Sigmoid colon (tissue), 6 donors: ENCODE measurements at regions not wholly inside any gene's neighbourhood (a gene's known extent, or its start where the extent isn't known, plus 50 kb on each side); places are given as distances from the start of the nearest gene placed in this dataset.
"Not testable (repeated sequence)": the region's sequence is repeated elsewhere in the genome, so short reads cannot be mapped to it uniquely, and the experiment has no call there.

Experiments used
- DNase-seq: peaks from one replicate; pipeline ENCODE4 v3.0.0-alpha.2; 2019
- H3K27ac ChIP-seq, 4 donors: fragments of 200-600 bp; sonication (generic); one replicate each; pipeline ENCODE4 v1.5.1; 2016 to 2019; ENCODE audit warnings: mild to moderate bottlenecking in 1 of 4
- H3K27me3 ChIP-seq, 3 donors: fragments of 200-600 bp; sonication (generic); one replicate each; pipeline ENCODE4 v1.5.1; 2019; ENCODE audit warnings: mild to moderate bottlenecking in 1 of 3
- H3K36me3 ChIP-seq, 4 donors: fragments of 200-600 bp; sonication (generic); one replicate each; pipeline ENCODE4 v1.5.1; 2016 to 2019
- H3K4me1 ChIP-seq, 4 donors: fragments of 200-600 bp; sonication (generic); one replicate each; pipeline ENCODE4 v1.5.1; 2017 to 2019
- H3K4me3 ChIP-seq, 4 donors: fragments of 200-600 bp; sonication (generic); one replicate each; pipeline ENCODE4 v1.5.1; 2017 to 2019; ENCODE audit warnings: mild to moderate bottlenecking in 2 of 4, moderate library complexity in 1 of 4
- H3K9me3 ChIP-seq, 4 donors: fragments of 200-600 bp in 3 of 4; sonication (generic) in 3 of 4; one replicate each; pipeline versions ENCODE4 v1.5.1 to v1.6.1; 2013 to 2019
- EP300 ChIP-seq, 4 donors: sonication (generic); formaldehyde crosslinking; IDR thresholded peaks; one replicate each; pipeline ENCODE4 v1.6.1; 2017; ENCODE audit warnings: antibody characterized with exemption in 4 of 4
- POLR2A ChIP-seq, 2 donors: fragments of 450-650 bp; IDR thresholded peaks; one replicate each; pipeline ENCODE4 v1.6.1; 2016; ENCODE audit warnings: antibody characterized with exemption in 2 of 2, mild to moderate bottlenecking in 2 of 2, moderate library complexity in 2 of 2
- POLR2AphosphoS5 ChIP-seq, 4 donors: sonication (generic); formaldehyde crosslinking; IDR thresholded peaks; one replicate each; pipeline ENCODE4 v1.6.1; 2017; ENCODE audit warnings: antibody characterized with exemption in 4 of 4
- WGBS, 2 donors: extraction: QIAGEN DNeasy Blood & Tissue Kit; methylation state at CpG; one replicate each; pipeline ENCODE4 v1.1.7; 2013; 5-methylcytosine and 5-hydroxymethylcytosine counted together
- intact Hi-C: fragments of 100-400 bp; cut with DNase I; formaldehyde crosslinking; loops from one replicate; pipeline ENCODE4 v1.15.1; 2023
- TF ChIP-seq, protein P1 (sequence below), 4 experiments: fragments of 450-650 bp in 3 of 4; fragments of 200-600 bp in 1 of 4; IDR thresholded peaks; one replicate each; pipeline ENCODE4 v1.5.1; 2016 to 2019; ENCODE audit warnings: antibody characterized with exemption in 4 of 4, mild to moderate bottlenecking in 3 of 4, moderate library complexity in 2 of 4
- donor health status: healthy with polysubstance abuse.
- donor health status: healthy.

DNA sequence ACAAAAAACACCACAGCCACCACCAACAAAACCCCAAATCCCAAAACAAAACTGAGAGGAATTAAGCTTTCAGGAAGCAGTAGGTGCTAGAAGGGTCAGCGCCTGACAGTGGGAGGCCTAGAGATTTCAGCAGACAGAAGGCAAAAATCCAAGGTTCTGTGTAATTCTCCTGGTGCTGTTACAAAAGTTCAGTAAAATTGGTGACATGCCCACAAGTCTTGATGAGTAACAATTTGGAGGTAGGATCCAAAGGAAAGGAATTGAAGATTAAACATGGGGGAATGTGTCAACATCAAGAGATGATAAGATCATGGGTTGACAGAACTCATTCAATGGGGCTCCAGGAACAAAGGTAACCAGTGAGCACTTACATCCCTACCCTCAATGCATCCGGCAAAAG is 653.8 kb upstream of the CPEB2 start:
- no peaks in the 10 kb centered on the region for H3K36me3 ChIP-seq
- H3K9me3 ChIP-seq = no peaks in the 10 kb centered on the region
- TF ChIP-seq EP300 (IDR thresholded peaks at IDR 0.05) = no peak
- TF ChIP-seq POLR2AphosphoS5 (IDR thresholded peaks at IDR 0.05) = no peak
- TF ChIP-seq POLR2A (IDR thresholded peaks at IDR 0.05) = no peak
- TF ChIP-seq, protein P1, sequence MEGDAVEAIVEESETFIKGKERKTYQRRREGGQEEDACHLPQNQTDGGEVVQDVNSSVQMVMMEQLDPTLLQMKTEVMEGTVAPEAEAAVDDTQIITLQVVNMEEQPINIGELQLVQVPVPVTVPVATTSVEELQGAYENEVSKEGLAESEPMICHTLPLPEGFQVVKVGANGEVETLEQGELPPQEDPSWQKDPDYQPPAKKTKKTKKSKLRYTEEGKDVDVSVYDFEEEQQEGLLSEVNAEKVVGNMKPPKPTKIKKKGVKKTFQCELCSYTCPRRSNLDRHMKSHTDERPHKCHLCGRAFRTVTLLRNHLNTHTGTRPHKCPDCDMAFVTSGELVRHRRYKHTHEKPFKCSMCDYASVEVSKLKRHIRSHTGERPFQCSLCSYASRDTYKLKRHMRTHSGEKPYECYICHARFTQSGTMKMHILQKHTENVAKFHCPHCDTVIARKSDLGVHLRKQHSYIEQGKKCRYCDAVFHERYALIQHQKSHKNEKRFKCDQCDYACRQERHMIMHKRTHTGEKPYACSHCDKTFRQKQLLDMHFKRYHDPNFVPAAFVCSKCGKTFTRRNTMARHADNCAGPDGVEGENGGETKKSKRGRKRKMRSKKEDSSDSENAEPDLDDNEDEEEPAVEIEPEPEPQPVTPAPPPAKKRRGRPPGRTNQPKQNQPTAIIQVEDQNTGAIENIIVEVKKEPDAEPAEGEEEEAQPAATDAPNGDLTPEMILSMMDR (IDR thresholded peaks at IDR 0.05) = no peak
- no peak for DNase-seq
- intact Hi-C loops = no loop called here
- WGBS, 2 donors = 93 to 94% methylated on average over 2 of the region's 2 CpGs
- no peak overlapping the region for H3K27ac ChIP-seq
- no peak overlapping the region for H3K4me3 ChIP-seq
- H3K27me3 ChIP-seq = no peaks in the 10 kb centered on the region
- H3K4me1 ChIP-seq = peaks cover 0 to 12% (median 4%) of the 10 kb centered on the region in 4 donors

DNA sequence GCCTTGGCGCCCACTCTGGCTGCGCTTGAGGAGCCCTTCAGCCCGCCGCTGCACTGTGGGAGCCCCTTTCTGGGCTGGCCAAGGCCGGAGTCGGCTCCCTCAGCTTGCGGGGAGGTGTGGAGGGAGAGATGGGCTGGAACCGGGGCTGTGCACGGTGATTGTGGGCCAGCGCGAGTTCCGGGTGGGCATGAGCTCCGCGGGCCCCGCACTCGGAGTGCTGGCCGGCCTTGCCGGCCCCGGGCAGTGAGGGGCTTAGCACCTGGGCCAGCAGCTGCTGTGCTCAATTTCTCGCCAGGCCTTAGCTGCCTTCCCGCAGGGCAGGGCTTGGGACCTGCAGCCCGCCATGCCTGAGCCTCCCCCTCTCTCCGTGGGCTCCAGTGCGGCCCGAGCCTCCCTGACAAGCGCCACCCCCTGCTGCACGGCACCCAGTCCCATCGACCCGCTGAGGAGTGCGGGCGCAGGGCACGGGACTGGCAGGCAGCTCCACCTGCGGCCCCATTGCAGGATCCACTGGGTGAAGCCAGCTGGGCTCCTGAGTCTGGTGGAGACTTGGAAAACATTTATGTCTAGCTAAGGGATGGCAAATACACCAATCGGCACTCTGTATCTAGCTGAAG is 643.6 kb upstream of the CPEB2 start:
- H3K9me3 ChIP-seq, H3K27ac ChIP-seq, DNase-seq, H3K4me1 ChIP-seq, H3K4me3 ChIP-seq, H3K36me3 ChIP-seq, intact Hi-C loops, H3K27me3 ChIP-seq: not testable (repeated sequence)
- WGBS, 2 donors = 95 to 97% methylated on average over 34 of the region's 34 CpGs

DNA sequence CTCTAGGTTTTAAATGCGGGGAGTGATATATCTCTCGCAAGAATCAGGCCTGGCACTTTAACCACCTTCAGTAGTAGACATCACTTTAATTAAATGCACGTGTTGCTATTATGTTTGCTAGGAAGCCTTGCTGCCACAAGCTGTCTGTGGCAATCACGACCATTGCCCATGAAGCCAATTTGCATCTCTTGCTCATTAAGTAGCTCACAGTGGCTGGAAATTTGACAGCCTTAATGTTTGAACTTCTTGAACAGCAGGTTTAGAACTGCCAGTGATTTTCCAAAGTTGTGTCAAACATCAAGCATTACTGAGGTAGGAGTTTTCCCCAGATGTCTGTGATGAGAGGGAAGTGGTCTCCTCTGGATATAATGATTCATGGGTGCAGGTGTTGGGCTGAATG is 642.3 kb upstream of the CPEB2 start:
- no peaks in the 10 kb centered on the region for H3K27me3 ChIP-seq
- no peaks in the 10 kb centered on the region for H3K36me3 ChIP-seq
- TF ChIP-seq, protein P1 (IDR thresholded peaks at IDR 0.05) = no peak
- TF ChIP-seq POLR2AphosphoS5 (IDR thresholded peaks at IDR 0.05) (no peak), EP300 (IDR thresholded peaks at IDR 0.05) (no peak), POLR2A (IDR thresholded peaks at IDR 0.05) (no peak)
- intact Hi-C loops = no loop called here
- DNase-seq = no peak
- 89% methylated on average over 4 of the region's 4 CpGs for WGBS, 2 donors
- no peaks in the 10 kb centered on the region for H3K4me1 ChIP-seq
- H3K27ac ChIP-seq = no peak overlapping the region
- no peak overlapping the region for H3K4me3 ChIP-seq
- H3K9me3 ChIP-seq = no peaks in the 10 kb centered on the region

DNA sequence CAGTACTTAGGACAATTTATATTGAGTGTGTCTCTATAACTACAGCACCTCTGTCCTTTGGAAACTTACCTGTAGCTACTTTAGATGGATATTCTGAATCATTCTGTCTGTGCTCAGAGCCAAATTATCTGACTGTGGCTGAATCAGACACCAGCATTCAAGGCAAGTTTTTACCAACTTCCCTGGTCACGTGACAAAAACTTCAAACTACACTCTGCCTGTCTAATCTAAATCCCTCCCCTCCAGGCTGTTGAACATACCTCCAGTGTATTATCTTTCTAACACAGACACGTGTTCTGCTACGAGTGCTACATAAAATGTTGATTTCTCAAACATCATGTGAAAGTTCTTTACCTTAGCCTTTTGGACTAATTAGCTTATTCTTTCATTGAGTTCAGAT is 641.2 kb upstream of the CPEB2 start:
- intact Hi-C loops = no loop called here
- no peak overlapping the region for H3K4me3 ChIP-seq
- no peaks in the 10 kb centered on the region for H3K27me3 ChIP-seq
- 86 to 89% methylated on average over 3 of the region's 3 CpGs for WGBS, 2 donors
- no peaks in the 10 kb centered on the region for H3K9me3 ChIP-seq
- DNase-seq = no peak
- no peak overlapping the region for H3K27ac ChIP-seq
- H3K36me3 ChIP-seq = no peaks in the 10 kb centered on the region
- TF ChIP-seq, protein P1 (IDR thresholded peaks at IDR 0.05) = no peak
- TF ChIP-seq POLR2AphosphoS5 (IDR thresholded peaks at IDR 0.05) = no peak
- no peak for TF ChIP-seq POLR2A (IDR thresholded peaks at IDR 0.05)
- no peak for TF ChIP-seq EP300 (IDR thresholded peaks at IDR 0.05)
- no peaks in the 10 kb centered on the region for H3K4me1 ChIP-seq

DNA sequence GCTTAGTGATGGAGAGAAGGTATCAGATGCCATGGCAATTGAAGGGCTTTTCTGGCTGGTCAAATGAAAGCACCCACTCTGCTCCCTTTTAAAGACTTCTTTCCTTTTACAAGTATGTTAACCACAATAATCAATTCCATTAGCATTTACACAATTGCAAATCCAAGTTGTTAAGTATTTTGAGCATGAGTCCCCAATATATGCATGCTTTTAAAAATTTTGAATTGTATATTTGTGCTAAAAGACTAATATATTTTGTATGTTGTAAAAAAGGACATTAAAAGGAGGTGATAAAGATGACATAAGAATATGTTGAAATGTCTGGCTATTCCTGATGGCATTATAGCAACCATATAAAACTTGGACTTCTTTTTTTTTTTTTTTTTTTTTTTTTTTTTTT is 639.9 kb upstream of the CPEB2 start:
- Histone ChIP-seq H3K36me3 (no peaks in the 10 kb centered on the region), H3K27ac (no peak overlapping the region), H3K4me3 (no peak overlapping the region), H3K27me3 (no peaks in the 10 kb centered on the region), H3K9me3 (no peaks in the 10 kb centered on the region), H3K4me1 (no peaks in the 10 kb centered on the region)
- intact Hi-C loops = no loop called here
- TF ChIP-seq, protein P1 (IDR thresholded peaks at IDR 0.05) = no peak
- TF ChIP-seq POLR2A (IDR thresholded peaks at IDR 0.05) = no peak
- TF ChIP-seq EP300 (IDR thresholded peaks at IDR 0.05) = no peak
- no peak for TF ChIP-seq POLR2AphosphoS5 (IDR thresholded peaks at IDR 0.05)
- no peak for DNase-seq
